ENCODE measurements at regions not wholly inside any gene's neighbourhood (a gene's known extent, or its start where the extent isn't known, plus 50 kb on each side); places are given as distances from the start of the nearest gene placed in this dataset.

GRCh38 chr2:163493359-163494298, 242.2 kb downstream of the FIGN start (continued):
- TF ChIP-seq CUX1 (CRISPR knock-in tag; IDR thresholded peaks at IDR 0.05) = no peak

GRCh38 chr2:163491850-163492249, 244.0 kb downstream of the FIGN start:
- Histone ChIP-seq H3K79me2 (ENCODE audit: control insufficient read depth, insufficient read depth, low read length) (no peaks in the 10 kb centered on the region), H3K36me3 (ENCODE audit: control insufficient read depth, insufficient read depth, low read length) (no peaks in the 10 kb centered on the region), H3K9ac (ENCODE audit: insufficient read depth in 1 of 2, low read depth in 2 of 2, low read length in 2 of 2) (no peak overlapping the region), H3K4me3 (no peak overlapping the region), H3K9me3 (replicated peaks; ENCODE audit: control insufficient read depth, insufficient read depth, low read depth, low read length) (no peaks in the 10 kb centered on the region), H4K20me1 (replicated peaks; ENCODE audit: control insufficient read depth, insufficient read depth, low read length) (no peaks in the 10 kb centered on the region), H3K27me3 (ENCODE audit: control insufficient read depth in 2 of 2, insufficient read depth in 2 of 2, low read length in 2 of 2) (no peaks in the 10 kb centered on the region), H3K4me2 (ENCODE audit: insufficient read depth, low read length) (no peak overlapping the region), H2AFZ (ENCODE audit: low read depth, low read length) (no peak overlapping the region), H3K27ac (ENCODE audit: extremely low read depth, low read depth, low read length) (no peak overlapping the region), H3K9me1 (ENCODE audit: control insufficient read depth, insufficient read depth, low read length) (no peaks in the 10 kb centered on the region), H3K4me1 (replicated peaks in 1 of 2; ENCODE audit: control insufficient read depth in 2 of 2, insufficient read depth in 2 of 2, low read length in 2 of 2) (no peaks in the 10 kb centered on the region)
- in situ Hi-C loops (cut with MboI) (no loop called here), intact Hi-C loops (cut with micrococcal nuclease) (no loop called here)
- DNase-seq (ENCODE audit: extremely low read depth in 1 of 4, low spot score in 3 of 4) (no peak), ATAC-seq (no peak), FAIRE-seq (no peak)
- TF ChIP-seq ZFP30 (CRISPR knock-in tag; IDR thresholded peaks at IDR 0.05; ENCODE audit: borderline replicate concordance) = no peak
- TF ChIP-seq PPARD (CRISPR knock-in tag; IDR thresholded peaks at IDR 0.05) = no peak
- no peak for TF ChIP-seq NCOA6 (IDR thresholded peaks at IDR 0.05)
- no peak for TF ChIP-seq HMGXB4 (CRISPR knock-in tag; IDR thresholded peaks at IDR 0.05)
- TF ChIP-seq ERF (CRISPR knock-in tag; IDR thresholded peaks at IDR 0.05) = no peak
- no peak for TF ChIP-seq RBM22 (IDR thresholded peaks at IDR 0.05; ENCODE audit: low read depth, low read length, poor library complexity, severe bottlenecking)
- no peak for TF ChIP-seq GTF2E2 (tag; IDR thresholded peaks at IDR 0.05)
- TF ChIP-seq OTX1 (CRISPR knock-in tag; IDR thresholded peaks at IDR 0.05) = no peak
- no peak for TF ChIP-seq SRSF7 (optimal IDR thresholded peaks at IDR 0.05; ENCODE audit: low read depth, low read length)
- 0% methylated on average over 2 of the region's 2 CpGs for WGBS (ENCODE audit: insufficient coverage, low coverage, missing lambda C conversion rate)
- ChIA-PET POLR2A (no interaction called here), CTCF (ENCODE audit: low intra/inter-chr PET ratio) (no interaction called here)
- BruUV-seq (replicated peaks) = no TSS peak
